NT2/D1 (cell line): ENCODE measurements at regions not wholly inside any gene's neighbourhood (a gene's known extent, or its start where the extent isn't known, plus 50 kb on each side); places are given as distances from the start of the nearest gene placed in this dataset.

Experiments used
- DNase-seq: peaks from one replicate; pipeline ENCODE4 v3.0.0-alpha.2; 2011; ENCODE audit warnings: low read depth, low spot score
- H3K27me3 ChIP-seq: 2 replicates; pipeline ENCODE4 v1.6.0; 2011; ENCODE audit warnings: mild to moderate bottlenecking; ENCODE audit not compliant: insufficient read length, insufficient read depth
- H3K36me3 ChIP-seq: 2 replicates; pipeline ENCODE4 v1.6.1; 2011; ENCODE audit warnings: mild to moderate bottlenecking, low read length, mixed read lengths; ENCODE audit not compliant: insufficient read depth, insufficient read length
- H3K4me1 ChIP-seq: 2 replicates; pipeline ENCODE4 v1.5.1; 2011; ENCODE audit not compliant: insufficient read depth, insufficient read length
- H3K4me3 ChIP-seq: 2 replicates; pipeline ENCODE4 v1.5.1; 2011; ENCODE audit warnings: low read depth; ENCODE audit not compliant: insufficient read length
- H3K9ac ChIP-seq: 2 replicates; pipeline ENCODE4 v1.6.0; 2011; ENCODE audit warnings: low read depth; ENCODE audit not compliant: insufficient read length
- H3K9me3 ChIP-seq: 2 replicates; pipeline ENCODE4 v1.5.1; 2011; ENCODE audit warnings: mild to moderate bottlenecking, low read length; ENCODE audit not compliant: insufficient read depth
- SUZ12 ChIP-seq: IDR thresholded peaks from 2 replicates; pipeline ENCODE4 v1.6.1; 2011; ENCODE audit not compliant: insufficient read length, insufficient read depth; ENCODE audit errors: extremely low read depth
- YY1 ChIP-seq: IDR thresholded peaks from 2 replicates; pipeline ENCODE4 v1.6.1; 2011; ENCODE audit not compliant: insufficient read length, insufficient read depth
- ZNF274 ChIP-seq: IDR thresholded peaks from 2 replicates; pipeline ENCODE4 v1.6.1; 2011; ENCODE audit warnings: mild to moderate bottlenecking, low read depth, low read length

GRCh38 chr2:42961385-42961811 is 169.0 kb upstream of the HAAO start:
- Histone ChIP-seq H3K4me1 (peaks cover 40% of the 10 kb centered on the region), H3K27me3 (no peaks in the 10 kb centered on the region), H3K9me3 (no peaks in the 10 kb centered on the region), H3K4me3 (no peak overlapping the region), H3K9ac (peak overlapping the region; percentile 17), H3K36me3 (no peaks in the 10 kb centered on the region)
- no peak for DNase-seq
- TF ChIP-seq ZNF274: no peak

GRCh38 chr2:42960842-42961180 is 168.4 kb upstream of the HAAO start:
- no peaks in the 10 kb centered on the region for H3K27me3 ChIP-seq
- no peak overlapping the region for H3K9ac ChIP-seq
- TF ChIP-seq SUZ12: no peak
- TF ChIP-seq ZNF274: no peak
- no peak for TF ChIP-seq YY1
- no peaks in the 10 kb centered on the region for H3K9me3 ChIP-seq
- no peaks in the 10 kb centered on the region for H3K36me3 ChIP-seq
- no peak overlapping the region for H3K4me3 ChIP-seq
- no peak for DNase-seq
- peaks cover 42% of the 10 kb centered on the region for H3K4me1 ChIP-seq

GRCh38 chr2:42960002-42960841 is 167.8 kb upstream of the HAAO start:
- Histone ChIP-seq H3K36me3 (no peaks in the 10 kb centered on the region), H3K4me1 (peaks cover 42% of the 10 kb centered on the region), H3K27me3 (no peaks in the 10 kb centered on the region), H3K9me3 (no peaks in the 10 kb centered on the region), H3K9ac (no peak overlapping the region), H3K4me3 (no peak overlapping the region)
- TF ChIP-seq YY1 (no peak), ZNF274 (no peak), SUZ12 (no peak)
- DNase-seq: no peak

GRCh38 chr2:42959234-42960001 is 167.0 kb upstream of the HAAO start:
- no peaks in the 10 kb centered on the region for H3K9me3 ChIP-seq
- H3K9ac ChIP-seq: no peak overlapping the region
- H3K27me3 ChIP-seq: no peaks in the 10 kb centered on the region
- no peaks in the 10 kb centered on the region for H3K36me3 ChIP-seq
- peaks cover 46% of the 10 kb centered on the region for H3K4me1 ChIP-seq
- DNase-seq: no peak
- no peak overlapping the region for H3K4me3 ChIP-seq
- TF ChIP-seq SUZ12 (no peak), ZNF274 (no peak), YY1 (no peak)

- Histone ChIP-seq H3K4me3 (no peak overlapping the region), H3K9me3 (no peaks in the 10 kb centered on the region), H3K4me1 (peaks cover 44% of the 10 kb centered on the region), H3K27me3 (no peaks in the 10 kb centered on the region), H3K36me3 (no peaks in the 10 kb centered on the region), H3K9ac (no peak overlapping the region)
- DNase-seq: no peak
- TF ChIP-seq SUZ12 (no peak), ZNF274 (no peak), YY1 (no peak)
These were observed 166.4 kb upstream of the HAAO start for GRCh38 chr2:42958741-42959233.

GRCh38 chr2:42957861-42958301 is 165.5 kb upstream of the HAAO start:
- H3K4me1 ChIP-seq: peaks cover 39% of the 10 kb centered on the region
- no peaks in the 10 kb centered on the region for H3K36me3 ChIP-seq
- H3K27me3 ChIP-seq: no peaks in the 10 kb centered on the region
- no peak overlapping the region for H3K4me3 ChIP-seq
- no peak overlapping the region for H3K9ac ChIP-seq
- TF ChIP-seq YY1: no peak
- no peak for TF ChIP-seq ZNF274
- TF ChIP-seq SUZ12: no peak
- H3K9me3 ChIP-seq: peaks cover under 1% of the 10 kb centered on the region; the same call in 1 of the 2 replicates
- no peak for DNase-seq

- H3K27me3 ChIP-seq: no peaks in the 10 kb centered on the region
- no peaks in the 10 kb centered on the region for H3K36me3 ChIP-seq
- no peak overlapping the region for H3K9ac ChIP-seq
- no peak overlapping the region for H3K4me3 ChIP-seq
- peak; percentile 75 for DNase-seq
- H3K4me1 ChIP-seq: peaks cover 34% of the 10 kb centered on the region
- H3K9me3 ChIP-seq: peaks cover 4% of the 10 kb centered on the region; the same call in 1 of the 2 replicates
- no peak for TF ChIP-seq YY1
- TF ChIP-seq ZNF274: no peak
- no peak for TF ChIP-seq SUZ12
These were observed 164.9 kb upstream of the HAAO start for GRCh38 chr2:42957109-42957860.
